Neuronal stem cell (in vitro differentiated cells): ENCODE measurements at regions not wholly inside any gene's neighbourhood (a gene's known extent, or its start where the extent isn't known, plus 50 kb on each side); places are given as distances from the start of the nearest gene placed in this dataset.

ENCODE experiments used
- DNase-seq: peaks from one replicate; pipeline ENCODE4 v3.0.0-alpha.2; 2013; ENCODE audit warnings: low spot score
- H2AFZ ChIP-seq: one replicate; pipeline ENCODE4 v1.6.1; 2013; ENCODE audit warnings: mild to moderate bottlenecking, low read length, inconsistent platforms
- H2AK5ac ChIP-seq: 2 replicates; pipeline ENCODE4 v1.6.1; 2013; ENCODE audit warnings: low read depth, mild to moderate bottlenecking, inconsistent platforms, low read length, moderate library complexity, mixed read lengths
- H2BK120ac ChIP-seq: 2 replicates; pipeline ENCODE4 v1.6.1; 2013; ENCODE audit warnings: low read depth, mild to moderate bottlenecking, inconsistent platforms, low read length, moderate library complexity, mixed read lengths
- H2BK12ac ChIP-seq: one replicate; pipeline ENCODE4 v1.6.1; 2013; ENCODE audit warnings: low read length, inconsistent platforms
- H2BK15ac ChIP-seq: 2 replicates; pipeline ENCODE4 v1.6.1; 2013; ENCODE audit warnings: mild to moderate bottlenecking, low read length, inconsistent platforms, mixed read lengths
- H2BK5ac ChIP-seq: one replicate; pipeline ENCODE4 v1.6.1; 2013; ENCODE audit warnings: inconsistent platforms, mild to moderate bottlenecking, low read length, moderate library complexity
- H3K14ac ChIP-seq: one replicate; pipeline ENCODE4 v1.6.1; 2013; ENCODE audit warnings: low read length, inconsistent platforms
- H3K18ac ChIP-seq: 2 replicates; pipeline ENCODE4 v1.6.1; 2013; ENCODE audit warnings: low read length, inconsistent platforms
- H3K23ac ChIP-seq: 2 replicates; pipeline ENCODE4 v1.6.1; 2013; ENCODE audit warnings: low read depth, mild to moderate bottlenecking, mixed read lengths, low read length, inconsistent platforms; ENCODE audit not compliant: poor library complexity
- H3K27ac ChIP-seq: replicated peaks from 3 replicates; pipeline ENCODE4 v1.5.1; 2013; ENCODE audit warnings: low read length, inconsistent platforms
- H3K27me3 ChIP-seq, 3 experiments: 2 replicates each; pipeline ENCODE4 v1.6.1; 2013; ENCODE audit warnings: low read length in 3 of 3, mild to moderate bottlenecking in 2 of 3, inconsistent platforms in 1 of 3, low read depth in 1 of 3, mixed read lengths in 1 of 3, moderate library complexity in 1 of 3; ENCODE audit not compliant: control insufficient read depth in 3 of 3, insufficient read depth in 3 of 3
- H3K36me3 ChIP-seq, 2 donors: replicated peaks in 1 of 2; 2 replicates each; pipeline ENCODE4 v1.6.1; 2013; ENCODE audit warnings: low read length in 2 of 2; ENCODE audit not compliant: control insufficient read depth in 2 of 2, insufficient read depth in 2 of 2
- H3K4ac ChIP-seq: 2 replicates; pipeline ENCODE4 v1.6.1; 2013; ENCODE audit warnings: inconsistent platforms, mild to moderate bottlenecking, low read length, moderate library complexity
- H3K4me1 ChIP-seq, 2 donors: 1 replicate in 1 of 2; 2 replicates in 1 of 2; pipeline ENCODE4 v1.6.1; 2013; ENCODE audit warnings: low read length in 2 of 2, low read depth in 1 of 2; ENCODE audit not compliant: control insufficient read depth in 2 of 2, insufficient read depth in 1 of 2
- H3K4me2 ChIP-seq: one replicate; pipeline ENCODE4 v1.6.1; 2013; ENCODE audit warnings: mild to moderate bottlenecking, low read length, inconsistent platforms; ENCODE audit not compliant: insufficient read depth, poor library complexity, severe bottlenecking
- H3K4me3 ChIP-seq, 2 donors: 2 replicates each; pipeline ENCODE4 v1.5.1; 2013; ENCODE audit warnings: low read length in 2 of 2, mild to moderate bottlenecking in 2 of 2, inconsistent platforms in 1 of 2, moderate library complexity in 1 of 2
- H3K79me1 ChIP-seq: one replicate; pipeline ENCODE4 v1.6.1; 2013; ENCODE audit warnings: low read depth, mild to moderate bottlenecking, inconsistent platforms, low read length, moderate library complexity
- H3K9ac ChIP-seq: one replicate; pipeline ENCODE4 v1.6.1; 2013; ENCODE audit warnings: mild to moderate bottlenecking, low read depth, low read length, inconsistent platforms; ENCODE audit not compliant: poor library complexity
- H3K9me3 ChIP-seq, 2 donors: replicated peaks in 1 of 2; 2 replicates each; pipeline versions ENCODE3 to v1.6.1; 2013; ENCODE audit warnings: low read length in 2 of 2, mild to moderate bottlenecking in 2 of 2, inconsistent platforms in 1 of 2, low read depth in 1 of 2, mixed read lengths in 1 of 2, moderate library complexity in 1 of 2; ENCODE audit not compliant: control insufficient read depth in 2 of 2, insufficient read depth in 1 of 2
- H4K8ac ChIP-seq: one replicate; pipeline ENCODE4 v1.6.1; 2013; ENCODE audit warnings: low read depth, mild to moderate bottlenecking, inconsistent platforms, low read length, moderate library complexity
- H4K91ac ChIP-seq: one replicate; pipeline ENCODE4 v1.6.1; 2013; ENCODE audit warnings: low read length, low read depth, mild to moderate bottlenecking, inconsistent platforms; ENCODE audit not compliant: poor library complexity
- WGBS, 2 donors: extraction: QIAGEN DNeasy Blood & Tissue Kit; methylation state at CpG; one replicate each; pipeline ENCODE4 v1.1.7; 2013; ENCODE audit warnings: missing lambda C conversion rate in 2 of 2, mixed read lengths in 1 of 2; ENCODE audit not compliant: insufficient read length in 2 of 2, insufficient replicate concordance in 1 of 2; ENCODE audit errors: extremely low coverage in 2 of 2; 5-methylcytosine and 5-hydroxymethylcytosine counted together

- H3K9me3 ChIP-seq: no peaks in the 10 kb centered on the region
- H3K18ac ChIP-seq: no peak overlapping the region
- no CpG with 5 or more reads among the region's 4 CpGs for WGBS, 2 donors
- H3K36me3 ChIP-seq: no peaks in the 10 kb centered on the region
- no peak overlapping the region for H3K4ac ChIP-seq
- H3K79me1 ChIP-seq: no peaks in the 10 kb centered on the region
- peaks cover 0 to 2% of the 10 kb centered on the region in 2 donors for H3K4me1 ChIP-seq
- no peak overlapping the region for H3K4me2 ChIP-seq
- H2AFZ ChIP-seq: no peak overlapping the region
- H3K14ac ChIP-seq: no peak overlapping the region
- no peak overlapping the region for H4K91ac ChIP-seq
- no peak overlapping the region for H2BK12ac ChIP-seq
- DNase-seq: no peak
- H2BK5ac ChIP-seq: no peak overlapping the region
- no peaks in the 10 kb centered on the region for H3K27me3 ChIP-seq
- H3K23ac ChIP-seq: no peak overlapping the region
- H3K4me3 ChIP-seq: no peak overlapping the region
- H2BK120ac ChIP-seq: no peak overlapping the region
- H3K9ac ChIP-seq: no peak overlapping the region
- no peak overlapping the region for H2AK5ac ChIP-seq
- H3K27ac ChIP-seq: no peak overlapping the region
- no peak overlapping the region for H4K8ac ChIP-seq
- no peak overlapping the region for H2BK15ac ChIP-seq
These were observed 373.5 kb downstream of the RPS29 start for GRCh38 chr14:49212721-49213120.

GRCh38 chr14:49209416-49209815, 376.8 kb downstream of the RPS29 start:
- Histone ChIP-seq H2AK5ac (no peak overlapping the region), H2BK120ac (no peak overlapping the region), H3K4ac (no peak overlapping the region), H3K9ac (no peak overlapping the region), H3K36me3 (no peaks in the 10 kb centered on the region), H2BK12ac (no peak overlapping the region), H2AFZ (no peak overlapping the region), H3K4me1 (peaks cover 0 to 2% of the 10 kb centered on the region in 2 donors), H3K27me3 (no peaks in the 10 kb centered on the region), H4K91ac (no peak overlapping the region), H3K9me3 (no peaks in the 10 kb centered on the region), H4K8ac (no peak overlapping the region), H3K79me1 (no peaks in the 10 kb centered on the region), H3K18ac (no peak overlapping the region), H3K14ac (no peak overlapping the region), H2BK5ac (no peak overlapping the region), H3K4me2 (no peak overlapping the region), H2BK15ac (no peak overlapping the region), H3K27ac (no peak overlapping the region), H3K23ac (no peak overlapping the region), H3K4me3 (no peak overlapping the region)
- no CpG with 5 or more reads among the region's 1 CpG for WGBS, 2 donors
- DNase-seq: no peak

- Histone ChIP-seq H4K91ac (no peak overlapping the region), H3K4ac (no peak overlapping the region), H3K79me1 (no peaks in the 10 kb centered on the region), H2BK120ac (no peak overlapping the region), H3K14ac (no peak overlapping the region), H3K4me1 (no peaks in the 10 kb centered on the region), H3K9me3 (no peaks in the 10 kb centered on the region), H3K9ac (no peak overlapping the region), H3K27me3 (no peaks in the 10 kb centered on the region), H2BK5ac (no peak overlapping the region), H2BK15ac (no peak overlapping the region), H2AFZ (no peak overlapping the region), H2BK12ac (no peak overlapping the region), H3K4me3 (no peak overlapping the region), H3K18ac (no peak overlapping the region), H2AK5ac (no peak overlapping the region), H3K23ac (no peak overlapping the region), H4K8ac (no peak overlapping the region), H3K4me2 (no peak overlapping the region), H3K27ac (no peak overlapping the region), H3K36me3 (no peaks in the 10 kb centered on the region)
- WGBS, 2 donors: no CpG with 5 or more reads among the region's 9 CpGs
- no peak for DNase-seq
These were observed 379.4 kb downstream of the RPS29 start for GRCh38 chr14:49206828-49207227.

GRCh38 chr14:49203676-49204075, 382.5 kb downstream of the RPS29 start:
- no peak for DNase-seq
- H3K18ac ChIP-seq: no peak overlapping the region
- H3K9ac ChIP-seq: no peak overlapping the region
- H2AK5ac ChIP-seq: no peak overlapping the region
- no peaks in the 10 kb centered on the region for H3K9me3 ChIP-seq
- no peak overlapping the region for H4K8ac ChIP-seq
- H3K27ac ChIP-seq: no peak overlapping the region
- no peak overlapping the region for H3K4me3 ChIP-seq
- no peak overlapping the region for H4K91ac ChIP-seq
- no peaks in the 10 kb centered on the region for H3K79me1 ChIP-seq
- no peak overlapping the region for H3K4ac ChIP-seq
- H2BK12ac ChIP-seq: no peak overlapping the region
- no peak overlapping the region for H2AFZ ChIP-seq
- no peak overlapping the region for H2BK5ac ChIP-seq
- no peaks in the 10 kb centered on the region for H3K27me3 ChIP-seq
- WGBS, 2 donors: no CpG with 5 or more reads among the region's 2 CpGs
- H3K4me2 ChIP-seq: no peak overlapping the region
- H3K23ac ChIP-seq: no peak overlapping the region
- no peak overlapping the region for H3K14ac ChIP-seq
- H3K4me1 ChIP-seq: no peaks in the 10 kb centered on the region
- no peak overlapping the region for H2BK15ac ChIP-seq
- H2BK120ac ChIP-seq: no peak overlapping the region
- H3K36me3 ChIP-seq: no peaks in the 10 kb centered on the region
